ENCODE measurements at regions not wholly inside any gene's neighbourhood (a gene's known extent, or its start where the extent isn't known, plus 50 kb on each side); places are given as distances from the start of the nearest gene placed in this dataset.
"Not testable (repeated sequence)": the region's sequence is repeated elsewhere in the genome, so short reads cannot be mapped to it uniquely, and the experiment has no call there.

DNA sequence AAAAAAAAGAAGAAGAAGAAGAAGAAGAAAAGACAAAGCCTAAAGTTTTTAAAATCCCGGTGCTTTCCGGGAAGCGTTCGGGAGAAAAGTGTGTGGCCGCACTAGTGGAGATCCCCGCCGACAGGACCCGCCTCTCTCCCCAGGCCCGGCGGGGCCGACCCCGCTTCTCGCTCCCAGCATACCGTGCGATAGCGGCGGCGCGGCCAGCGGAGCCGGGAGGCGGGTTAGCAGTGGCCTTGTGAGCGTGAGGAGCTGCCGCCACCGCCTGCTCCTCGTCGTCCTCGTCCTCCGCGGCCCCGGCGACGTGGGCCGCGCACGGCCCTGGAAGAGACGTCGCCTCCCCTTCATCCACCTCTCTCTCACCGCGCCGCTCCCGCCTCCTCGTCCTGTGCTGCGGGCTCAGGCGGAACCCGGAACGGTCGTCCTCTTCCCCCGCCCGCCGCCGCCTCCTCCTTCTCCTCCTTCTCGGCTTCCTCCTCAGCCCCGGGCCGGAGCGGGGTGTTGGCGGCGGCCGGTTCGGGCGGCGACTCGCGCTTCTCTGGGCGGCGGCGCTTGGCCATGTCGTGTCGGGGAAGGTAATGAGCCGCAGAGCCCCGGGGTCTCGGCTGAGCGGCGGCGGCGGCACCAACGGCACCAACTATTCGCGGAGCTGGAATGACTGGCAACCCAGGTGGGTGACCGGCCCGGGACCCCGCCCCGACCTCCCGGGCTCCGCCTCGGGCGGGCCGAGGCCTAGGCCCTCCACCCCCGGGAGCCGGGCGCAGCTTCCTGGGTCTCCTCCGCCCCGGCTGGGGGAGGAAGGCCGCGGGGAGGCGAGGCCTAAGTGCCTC is 62.6 kb upstream of the CDR2 start:
- peak; percentile 93 for DNase-seq

DNA sequence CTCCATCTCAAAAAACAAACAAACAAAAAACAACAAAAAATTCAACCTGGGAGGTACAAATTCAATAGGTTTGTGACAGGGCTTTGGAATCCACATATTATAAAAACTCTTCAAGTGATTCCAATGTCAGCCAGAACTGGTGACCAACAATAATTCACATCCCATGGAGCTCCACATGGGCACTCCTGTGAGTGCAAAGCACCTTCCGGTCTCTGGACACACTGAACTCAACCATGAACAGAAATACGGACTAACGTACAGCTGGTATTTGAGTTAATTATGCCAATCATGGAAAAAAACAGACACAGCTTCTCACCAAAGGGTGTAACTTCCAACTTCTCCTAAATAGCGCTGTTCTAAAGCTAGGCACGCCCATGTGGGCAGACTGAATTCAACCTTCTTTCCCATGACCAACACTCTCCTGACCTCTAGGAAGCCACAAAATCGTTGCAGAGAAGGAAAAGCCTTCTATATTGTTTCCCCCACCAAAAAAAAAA is 62.0 kb upstream of the CDR2 start:
- DNase-seq, result not testable (repeated sequence)

DNA sequence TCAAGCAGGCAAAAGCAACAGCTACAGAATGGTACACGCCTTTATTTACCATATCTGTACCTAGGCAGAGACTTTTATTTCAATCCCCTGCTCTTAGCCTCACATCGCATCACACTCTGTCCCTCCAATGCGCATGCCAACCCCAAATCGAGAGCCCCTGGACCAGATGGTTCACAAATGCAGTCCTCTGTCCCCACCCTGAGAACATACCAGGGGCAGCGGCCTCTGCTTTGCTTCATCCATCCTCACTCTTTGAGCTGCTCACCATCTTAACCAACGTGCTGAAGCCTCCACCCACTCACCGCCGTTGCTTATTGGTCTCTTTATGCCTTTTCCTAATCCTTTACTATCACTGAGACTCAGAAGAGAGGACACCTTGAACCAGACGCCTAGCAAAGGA is 56.9 kb upstream of the CDR2 start:
- not testable (repeated sequence) for DNase-seq

DNA sequence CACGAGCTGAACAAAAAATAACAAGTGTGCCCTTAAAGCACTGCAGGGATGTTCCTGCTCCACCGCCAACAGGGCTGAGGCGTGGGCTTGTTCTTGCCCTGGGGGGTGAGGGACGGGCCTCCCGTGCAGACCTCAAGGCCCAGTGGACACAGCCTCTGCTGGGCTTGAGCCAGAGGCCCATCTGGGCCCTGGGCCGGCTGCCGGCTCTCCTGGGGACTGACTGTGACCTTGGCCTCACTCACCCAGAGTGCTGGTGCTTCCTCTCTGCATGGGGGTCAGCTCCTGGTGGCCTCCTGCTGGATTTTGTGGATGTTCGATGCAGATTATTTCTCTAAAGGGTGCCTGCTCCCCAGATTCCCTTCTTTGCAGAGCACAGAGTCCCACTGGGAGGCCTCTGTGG is 54.2 kb upstream of the CDR2 start:
- DNase-seq, result no peak

DNA sequence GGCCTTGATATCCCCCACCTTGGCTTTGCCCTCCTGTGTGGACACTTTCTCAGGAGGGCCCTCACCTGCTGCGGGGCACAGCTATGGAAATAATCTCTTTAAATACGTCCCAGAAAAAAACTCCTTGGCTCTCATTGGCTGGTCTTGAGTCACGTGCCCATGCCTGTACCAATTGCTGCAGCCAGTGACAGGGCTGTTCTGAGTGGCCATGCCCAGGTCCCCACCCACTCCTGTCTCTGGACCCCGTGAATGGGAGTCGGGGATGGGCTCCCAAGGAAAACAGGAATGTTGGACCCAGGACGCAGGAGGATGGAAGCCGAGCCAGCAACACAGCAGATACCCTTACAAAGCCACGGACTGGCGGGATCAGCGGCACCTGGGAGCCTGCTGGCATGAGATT is 53.1 kb upstream of the CDR2 start:
- no peak for DNase-seq

DNA sequence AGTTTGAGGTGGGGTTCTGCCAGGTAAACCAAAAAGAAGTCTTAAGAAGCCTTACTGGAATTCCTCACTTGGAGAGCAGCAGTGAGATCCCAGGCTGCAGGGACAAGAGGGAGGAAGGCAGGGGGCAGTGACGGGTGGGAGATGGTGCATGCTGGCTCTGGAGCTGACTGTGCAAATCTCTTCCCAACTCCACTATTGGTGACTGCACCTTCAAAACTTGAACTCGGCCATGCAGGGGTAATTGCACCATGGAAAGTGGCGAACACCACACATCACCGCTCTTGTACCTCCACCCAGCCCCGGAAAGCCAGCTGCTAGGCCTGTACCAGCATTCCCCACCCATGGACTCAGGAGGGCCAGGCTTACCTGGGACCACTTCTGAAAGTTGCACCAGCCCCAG is 51.4 kb upstream of the CDR2 start:
- no peak for DNase-seq

DNA sequence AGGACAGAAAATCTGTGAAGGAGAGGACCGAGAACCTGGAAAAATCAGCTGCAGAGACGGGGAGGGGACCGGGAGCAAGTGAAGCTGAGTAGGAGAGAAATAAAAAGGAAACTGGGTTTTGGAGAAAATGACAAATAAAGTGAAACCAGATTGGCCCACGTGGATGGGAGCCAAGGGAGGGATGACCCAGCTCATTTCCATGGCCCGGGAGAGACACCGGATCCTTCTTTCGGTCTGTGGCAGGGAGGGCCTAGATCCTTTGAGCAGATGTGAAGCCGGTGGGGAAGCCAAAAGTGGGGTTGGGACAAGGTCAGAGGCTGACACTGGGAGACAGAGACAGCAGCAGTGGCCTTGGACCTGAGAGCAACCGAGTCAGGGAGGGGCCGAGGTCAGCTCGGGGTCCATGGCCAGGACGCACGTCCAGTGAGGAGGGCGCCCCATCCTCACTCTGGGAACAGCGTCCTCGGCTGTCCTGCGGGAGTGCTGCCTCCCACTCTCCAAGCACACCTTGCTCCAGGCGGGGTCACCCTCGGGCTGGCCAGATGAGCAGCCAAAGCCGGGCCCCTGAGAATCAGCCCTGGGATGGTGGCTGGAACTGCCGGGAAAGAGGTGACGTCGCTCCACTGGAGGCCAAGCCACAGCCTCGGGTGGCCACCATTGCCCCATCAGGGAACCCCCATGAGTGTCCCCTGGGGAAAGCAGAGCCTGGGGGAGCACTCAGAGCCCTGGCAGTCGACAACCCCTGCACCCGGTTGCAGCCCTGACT is 50.8 kb upstream of the CDR2 start:
- no peak for DNase-seq

DNA sequence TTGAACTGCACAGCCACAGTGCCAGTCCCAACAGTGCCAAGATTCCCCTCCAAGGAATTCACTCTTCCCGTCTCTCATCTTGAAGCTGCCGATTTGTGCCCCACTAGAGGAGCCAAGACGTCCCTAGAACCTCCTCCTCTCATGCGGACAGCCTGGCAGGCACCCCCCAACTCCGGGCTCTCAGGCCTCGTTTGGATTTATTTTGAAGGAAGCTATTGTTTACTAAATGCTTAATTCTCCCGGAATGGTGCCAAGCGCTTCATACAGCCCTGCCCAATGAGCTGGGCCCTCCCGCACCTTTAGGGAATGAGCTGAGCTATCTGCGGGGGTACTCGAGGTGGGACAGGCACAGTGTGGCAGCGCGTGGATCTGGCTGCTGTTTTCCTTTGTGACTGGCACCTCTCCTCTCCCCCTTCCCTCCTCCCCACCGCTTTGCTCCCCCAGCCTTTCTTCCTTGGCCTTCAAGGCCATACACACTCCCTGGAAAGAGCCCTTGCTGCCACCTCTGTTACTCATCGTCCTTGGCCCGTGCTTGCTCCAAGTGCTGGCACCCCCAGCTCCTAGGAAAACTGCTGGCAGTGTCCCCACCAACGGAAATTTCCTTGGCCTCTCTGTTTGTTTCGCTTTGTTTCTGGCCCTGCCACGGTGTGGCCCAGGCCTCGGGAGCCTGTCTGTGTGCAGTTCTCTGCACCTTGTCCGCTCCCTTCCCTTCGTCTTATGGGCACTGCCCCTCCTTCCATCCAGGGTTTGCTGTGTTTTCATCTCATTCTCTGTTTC is 49.9 kb upstream of the CDR2 start:
- no peak for DNase-seq
